ENCODE measurements at regions not wholly inside any gene's neighbourhood (a gene's known extent, or its start where the extent isn't known, plus 50 kb on each side); places are given as distances from the start of the nearest gene placed in this dataset.
A peak's percentile ranks its signal among the peaks of the same experiment; 100 is the strongest.

- H3K36me3 ChIP-seq (ENCODE audit: control insufficient read depth, insufficient read depth, low read length): no peaks in the 10 kb centered on the region
- no peak overlapping the region for H3K4me3 ChIP-seq (ENCODE audit: low read depth, low read length)
- no peaks in the 10 kb centered on the region for H3K27me3 ChIP-seq (ENCODE audit: control insufficient read depth, insufficient read depth, low read length)
- no peak for DNase-seq (ENCODE audit: low read depth)
- TF ChIP-seq CTCF (IDR thresholded peaks at IDR 0.05; ENCODE audit: insufficient read depth, low read length, poor library complexity, severe bottlenecking): no peak
Measured at GRCh38 chr6:126701676-126702560, 362.0 kb downstream of the CENPW start.

GRCh38 chr6:126716032-126716431 is 376.1 kb downstream of the CENPW start:
- Histone ChIP-seq H3K4me3 (ENCODE audit: low read depth, low read length) (no peak overlapping the region), H3K27me3 (ENCODE audit: control insufficient read depth, insufficient read depth, low read length) (no peaks in the 10 kb centered on the region), H3K36me3 (ENCODE audit: control insufficient read depth, insufficient read depth, low read length) (no peaks in the 10 kb centered on the region)
- TF ChIP-seq CTCF (IDR thresholded peaks at IDR 0.05; ENCODE audit: insufficient read depth, low read length, poor library complexity, severe bottlenecking): no peak
- DNase-seq (ENCODE audit: low read depth): no peak

- Histone ChIP-seq H3K36me3 (ENCODE audit: control insufficient read depth, insufficient read depth, low read length) (no peaks in the 10 kb centered on the region), H3K4me3 (ENCODE audit: low read depth, low read length) (no peak overlapping the region), H3K27me3 (ENCODE audit: control insufficient read depth, insufficient read depth, low read length) (no peaks in the 10 kb centered on the region)
- peak; percentile 35 for DNase-seq (ENCODE audit: low read depth)
- TF ChIP-seq CTCF (IDR thresholded peaks at IDR 0.05; ENCODE audit: insufficient read depth, low read length, poor library complexity, severe bottlenecking): no peak
Measured at GRCh38 chr6:126716826-126717509, 377.1 kb downstream of the CENPW start.

GRCh38 chr6:126718600-126719327 is 378.8 kb downstream of the CENPW start:
- no peaks in the 10 kb centered on the region for H3K36me3 ChIP-seq (ENCODE audit: control insufficient read depth, insufficient read depth, low read length)
- no peak overlapping the region for H3K4me3 ChIP-seq (ENCODE audit: low read depth, low read length)
- no peak for DNase-seq (ENCODE audit: low read depth)
- no peaks in the 10 kb centered on the region for H3K27me3 ChIP-seq (ENCODE audit: control insufficient read depth, insufficient read depth, low read length)
- no peak for TF ChIP-seq CTCF (IDR thresholded peaks at IDR 0.05; ENCODE audit: insufficient read depth, low read length, poor library complexity, severe bottlenecking)

- DNase-seq (ENCODE audit: low read depth): no peak
- no peaks in the 10 kb centered on the region for H3K27me3 ChIP-seq (ENCODE audit: control insufficient read depth, insufficient read depth, low read length)
Measured at GRCh38 chr6:126720304-126720703, 380.4 kb downstream of the CENPW start.

More at GRCh38 chr6:126720304-126720703, 380.4 kb downstream of the CENPW start:
- TF ChIP-seq CTCF (IDR thresholded peaks at IDR 0.05; ENCODE audit: insufficient read depth, low read length, poor library complexity, severe bottlenecking): no peak
- Histone ChIP-seq H3K36me3 (ENCODE audit: control insufficient read depth, insufficient read depth, low read length) (no peaks in the 10 kb centered on the region), H3K4me3 (ENCODE audit: low read depth, low read length) (no peak overlapping the region)

Data from kidney epithelial cell (primary cell).